T-cell (primary cell): ENCODE measurements at regions not wholly inside any gene's neighbourhood (a gene's known extent, or its start where the extent isn't known, plus 50 kb on each side); places are given as distances from the start of the nearest gene placed in this dataset.

Source experiments
- ATAC-seq, 4 experiments: fragments of 200-7000 bp in 3 of 4; fragments of 150-1000 bp in 1 of 4; cut with Tn5 transposase; replicated peaks in 1 of 4; 1 replicate in 3 of 4; 2 replicates in 1 of 4; pipeline ENCODE4 v1.10.0; 2021; ENCODE audit warnings: moderate library complexity in 3 of 4, mild to moderate bottlenecking in 2 of 4, moderate number of reproducible peaks in 1 of 4
- CTCF ChIA-PET, 2 donors: fragments of 300-600 bp; sonication (Branson Sonifier 250); formaldehyde crosslinking; loops; one replicate each; lab custom pipeline; 2022; ENCODE audit warnings: antibody characterized with exemption in 2 of 2; lab: Charles Lee
- POLR2A ChIA-PET, 2 donors: fragments of 300-600 bp; sonication (Branson Sonifier 250); formaldehyde crosslinking; loops; one replicate each; lab custom pipeline; 2022; ENCODE audit warnings: antibody characterized with exemption in 2 of 2; lab: Charles Lee
- DNase-seq, 35 experiments: peaks; one replicate each; pipeline versions ENCODE4 v3.0.0 to v3.0.0-alpha.2; 2013 to 2023
- H3K27ac ChIP-seq: one replicate; pipeline ENCODE4 v1.5.1; 2013; ENCODE audit warnings: low read length
- H3K27me3 ChIP-seq, 2 experiments: replicated peaks in 1 of 2; 1 replicate in 1 of 2; 2 replicates in 1 of 2; pipeline versions ENCODE4 v1.6.1 to v1.7.0; 2013; ENCODE audit warnings: low read length in 1 of 2, mixed read lengths in 1 of 2; ENCODE audit not compliant: control insufficient read depth in 2 of 2, insufficient read depth in 2 of 2; ENCODE audit errors: extremely low read depth in 1 of 2
- H3K36me3 ChIP-seq, 2 donors: 1 replicate in 1 of 2; 2 replicates in 1 of 2; pipeline versions ENCODE4 v1.6.1 to v1.7.0; 2013; ENCODE audit warnings: low read length in 1 of 2; ENCODE audit not compliant: control insufficient read depth in 2 of 2, insufficient read depth in 1 of 2; ENCODE audit errors: extremely low read depth in 1 of 2
- H3K4me1 ChIP-seq, 2 experiments: 1 replicate in 1 of 2; 2 replicates in 1 of 2; pipeline versions ENCODE4 v1.6.1 to v1.7.0; 2013; ENCODE audit warnings: low read length in 2 of 2, mixed read lengths in 1 of 2; ENCODE audit not compliant: insufficient read depth in 2 of 2, control insufficient read depth in 1 of 2; ENCODE audit errors: extremely low read depth in 1 of 2
- H3K4me3 ChIP-seq, 2 donors: 1 replicate in 1 of 2; 2 replicates in 1 of 2; pipeline versions ENCODE4 v1.5.1 to v1.7.0; 2013; ENCODE audit warnings: mild to moderate bottlenecking in 2 of 2, low read length in 1 of 2, moderate library complexity in 1 of 2; ENCODE audit not compliant: control insufficient read depth in 1 of 2; ENCODE audit errors: extremely low read depth in 1 of 2
- H3K9me3 ChIP-seq: 2 replicates; pipeline ENCODE4 v1.7.0; 2013
- H3K27ac Mint-ChIP-seq, 2 donors: one replicate each; pipeline ENCODE4 v1.8.0; 2020 to 2021; ENCODE audit warnings: mild to moderate bottlenecking in 2 of 2, mixed read lengths in 2 of 2
- H3K27me3 Mint-ChIP-seq, 2 donors: one replicate each; pipeline ENCODE4 v1.8.0; 2021 to 2022; ENCODE audit warnings: mixed read lengths in 2 of 2
- H3K36me3 Mint-ChIP-seq: one replicate; pipeline ENCODE4 v1.8.0; 2021; ENCODE audit warnings: mixed read lengths
- H3K4me1 Mint-ChIP-seq, 3 donors: one replicate each; pipeline ENCODE4 v1.8.0; 2020 to 2022; ENCODE audit warnings: mixed read lengths in 3 of 3, mild to moderate bottlenecking in 1 of 3
- H3K4me3 Mint-ChIP-seq, 3 donors: one replicate each; pipeline ENCODE4 v1.8.0; 2020 to 2022; ENCODE audit warnings: mild to moderate bottlenecking in 3 of 3, mixed read lengths in 3 of 3, moderate library complexity in 3 of 3
- H3K9me3 Mint-ChIP-seq, 3 donors: one replicate each; pipeline ENCODE4 v1.8.0; 2020 to 2022; ENCODE audit warnings: mixed read lengths in 3 of 3
- WGBS: methylation state at CpG from one replicate; pipeline ENCODE4 v1.1.5; 2013; ENCODE audit warnings: missing lambda C conversion rate; ENCODE audit not compliant: insufficient coverage; 5-methylcytosine and 5-hydroxymethylcytosine counted together

DNA sequence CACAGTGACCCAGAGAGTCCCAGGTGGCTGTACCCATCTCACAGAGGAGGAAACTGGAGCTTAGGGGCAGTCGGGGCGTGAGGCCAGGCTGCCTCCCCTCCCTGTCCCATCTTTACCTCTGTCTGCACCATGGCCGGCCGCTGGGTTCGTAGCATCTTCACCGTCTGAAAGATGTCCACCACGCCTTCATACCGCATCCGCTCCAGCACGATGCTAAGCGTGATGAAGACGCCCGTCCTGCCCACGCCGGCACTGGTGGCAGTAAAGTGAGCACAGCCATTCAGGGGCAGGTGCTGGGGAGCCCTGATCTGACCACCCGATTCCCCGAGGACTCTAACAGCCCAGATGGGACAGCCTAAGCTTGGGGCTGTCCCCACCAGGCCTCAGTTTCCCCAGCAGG, 132.8 kb downstream of the PTPRS start:
- H3K27ac Mint-ChIP-seq: no peak overlapping the region
- no peak overlapping the region for H3K4me3 ChIP-seq
- POLR2A ChIA-PET: no interaction called here
- DNase-seq (no peak), ATAC-seq (no peak)
- H3K4me3 Mint-ChIP-seq: no peak overlapping the region
- H3K36me3 ChIP-seq: no peaks in the 10 kb centered on the region
- CTCF ChIA-PET: no interaction called here
- H3K27me3 Mint-ChIP-seq: peaks cover 0 to 5% of the 10 kb centered on the region in 2 donors
- H3K27ac ChIP-seq: no peak overlapping the region
- peaks cover 0 to 12% (median 9%) of the 10 kb centered on the region in 3 donors for H3K4me1 Mint-ChIP-seq
- WGBS: 91% methylated on average over 12 of the region's 17 CpGs
- peaks cover 0 to 19% of the 10 kb centered on the region in 2 experiments for H3K27me3 ChIP-seq
- H3K9me3 Mint-ChIP-seq: no peaks in the 10 kb centered on the region
- H3K9me3 ChIP-seq: no peaks in the 10 kb centered on the region
- peaks cover 0 to 20% of the 10 kb centered on the region in 2 experiments for H3K4me1 ChIP-seq
- peaks cover 3% of the 10 kb centered on the region for H3K36me3 Mint-ChIP-seq

GRCh38 chr19:5206751-5207075, 133.9 kb downstream of the PTPRS start:
- Mint-ChIP-seq H3K4me3 (no peak overlapping the region), H3K27me3 (peaks cover 0 to 5% of the 10 kb centered on the region in 2 donors), H3K36me3 (peaks cover 3% of the 10 kb centered on the region), H3K4me1 (peaks cover 0 to 12% (median 9%) of the 10 kb centered on the region in 3 donors), H3K9me3 (peaks cover 0 to 4% (median 3%) of the 10 kb centered on the region in 3 donors), H3K27ac (no peak overlapping the region)
- ATAC-seq (no peak), DNase-seq (no peak)
- Histone ChIP-seq H3K4me1 (peaks cover 0 to 20% of the 10 kb centered on the region in 2 experiments), H3K9me3 (no peaks in the 10 kb centered on the region), H3K4me3 (no peak overlapping the region), H3K36me3 (no peaks in the 10 kb centered on the region), H3K27ac (no peak overlapping the region), H3K27me3 (peaks cover 0 to 21% of the 10 kb centered on the region in 2 experiments)
- ChIA-PET POLR2A (no interaction called here), CTCF (no interaction called here)
- 90% methylated on average over 11 of the region's 11 CpGs for WGBS

DNA sequence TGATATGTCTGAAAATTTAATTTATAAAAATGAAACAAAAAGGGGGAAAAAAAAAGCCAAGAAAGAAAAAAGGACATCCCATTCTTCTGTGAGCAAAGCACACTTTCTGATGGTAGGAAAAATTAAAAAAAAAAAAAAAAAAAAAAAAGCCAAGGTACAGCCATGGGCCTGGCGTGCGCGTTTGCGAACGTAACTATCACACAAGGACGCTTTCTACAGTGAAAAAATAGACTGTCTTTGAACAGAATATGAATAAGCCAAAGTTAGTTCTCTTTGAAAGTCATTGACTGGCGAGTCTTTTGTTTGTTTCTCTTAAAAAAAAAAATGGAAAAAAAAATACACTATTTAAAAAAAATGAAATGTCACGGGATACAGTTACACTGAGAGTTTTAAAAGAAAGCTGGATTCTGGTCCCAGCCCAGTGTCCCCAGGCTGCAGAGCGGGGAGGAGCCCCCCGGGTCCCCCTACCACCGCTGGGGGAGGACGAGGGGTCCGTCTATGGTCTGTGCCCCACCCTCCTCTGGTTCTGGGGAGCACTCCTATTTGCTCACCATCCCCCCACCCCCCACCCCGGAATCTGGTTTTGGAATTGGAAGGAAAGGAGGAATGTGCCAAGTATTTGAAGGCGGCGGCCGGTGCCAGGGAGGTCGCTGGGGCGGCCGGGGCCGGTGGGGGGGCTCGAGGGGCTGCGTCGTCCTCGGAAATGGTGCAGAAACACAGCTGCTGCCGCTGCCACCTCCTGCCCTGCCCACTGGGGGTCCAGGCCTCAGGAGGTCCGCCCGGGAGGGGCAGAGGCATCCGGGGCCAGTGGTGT, 134.5 kb downstream of the PTPRS start:
- Mint-ChIP-seq H3K27me3 (peaks cover 0 to 3% of the 10 kb centered on the region in 2 donors), H3K9me3 (peaks cover 2 to 5% (median 4%) of the 10 kb centered on the region in 3 donors), H3K27ac (no peak overlapping the region), H3K36me3 (peaks cover 3% of the 10 kb centered on the region), H3K4me3 (peak overlapping the region in 2 of 3 donors; percentile 56 to 62), H3K4me1 (peaks cover 0 to 12% (median 9%) of the 10 kb centered on the region in 3 donors)
- CTCF ChIA-PET: no interaction called here
- H3K27ac ChIP-seq: no peak overlapping the region
- peaks cover 0 to 20% of the 10 kb centered on the region in 2 experiments for H3K4me1 ChIP-seq
- H3K9me3 ChIP-seq: no peaks in the 10 kb centered on the region
- H3K4me3 ChIP-seq: no peak overlapping the region
- ATAC-seq (peak in 2 of 4 experiments; percentile 35 to 74), DNase-seq (peak in 1 of 35 experiments; percentile 27)
- H3K36me3 ChIP-seq: no peaks in the 10 kb centered on the region
- 89% methylated on average over 3 of the region's 29 CpGs for WGBS
- POLR2A ChIA-PET: no interaction called here
- H3K27me3 ChIP-seq: peaks cover 0 to 21% of the 10 kb centered on the region in 2 experiments

DNA sequence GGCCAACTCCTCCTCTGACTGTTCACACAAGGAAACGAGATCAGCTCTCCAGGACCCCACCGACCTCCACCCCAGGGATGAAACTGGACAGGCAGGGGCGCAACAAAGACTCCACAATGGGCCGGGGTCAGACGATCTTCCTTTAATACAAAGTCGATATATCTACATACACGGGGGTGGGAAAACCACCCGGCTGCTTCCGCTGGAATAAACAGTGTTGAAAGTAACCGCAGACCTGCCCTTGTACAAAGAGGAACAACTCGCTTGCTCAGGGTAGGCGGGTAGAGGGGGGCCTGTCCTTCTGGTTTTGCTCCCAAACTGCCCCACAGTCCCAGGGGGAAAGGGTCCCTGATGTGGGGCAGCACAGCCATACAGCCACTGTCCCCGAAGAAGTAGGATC, 135.2 kb downstream of the PTPRS start:
- Mint-ChIP-seq H3K36me3 (no peaks in the 10 kb centered on the region), H3K27me3 (no peaks in the 10 kb centered on the region), H3K4me1 (peaks cover 0 to 12% (median 9%) of the 10 kb centered on the region in 3 donors), H3K9me3 (peaks cover 5 to 9% (median 7%) of the 10 kb centered on the region in 3 donors), H3K27ac (peak overlapping the region; percentile 35 to 53), H3K4me3 (peak overlapping the region in 2 of 3 donors; percentile 56 to 62)
- ATAC-seq (peak in 3 of 4 experiments; percentile 52 to 77 (median 54)), DNase-seq (peak in 14 of 35 experiments; percentile 1 to 47 (median 20))
- no peak overlapping the region for H3K27ac ChIP-seq
- ChIA-PET POLR2A (no interaction called here), CTCF (no interaction called here)
- H3K36me3 ChIP-seq: no peaks in the 10 kb centered on the region
- no peak overlapping the region for H3K4me3 ChIP-seq
- peaks cover 0 to 20% of the 10 kb centered on the region in 2 experiments for H3K4me1 ChIP-seq
- H3K27me3 ChIP-seq: peaks cover 0 to 18% of the 10 kb centered on the region in 2 experiments
- 76% methylated on average over 11 of the region's 13 CpGs for WGBS
- no peaks in the 10 kb centered on the region for H3K9me3 ChIP-seq

GRCh38 chr19:5204212-5204611, 136.4 kb downstream of the PTPRS start:
- H3K4me3 ChIP-seq: no peak overlapping the region
- no peak overlapping the region for H3K27ac Mint-ChIP-seq
- ChIA-PET POLR2A (interaction anchor here in 1 of 2 donors (0.6 kb wide), 1 partner anchor 9 kb away, joined by 7 read pairs; no protein-coding TSS in a partner anchor), CTCF (no interaction called here)
- no CpG with 5 or more reads among the region's 5 CpGs for WGBS
- H3K4me1 ChIP-seq: peaks cover 0 to 20% of the 10 kb centered on the region in 2 experiments
- DNase-seq: no peak
- no peak overlapping the region for H3K4me3 Mint-ChIP-seq
- no peak overlapping the region for H3K27ac ChIP-seq
- peaks cover 0 to 12% (median 9%) of the 10 kb centered on the region in 3 donors for H3K4me1 Mint-ChIP-seq
- no peaks in the 10 kb centered on the region for H3K36me3 Mint-ChIP-seq
- H3K27me3 ChIP-seq: peaks cover 0 to 14% of the 10 kb centered on the region in 2 experiments
- H3K27me3 Mint-ChIP-seq: no peaks in the 10 kb centered on the region
- H3K36me3 ChIP-seq: no peaks in the 10 kb centered on the region
- no peaks in the 10 kb centered on the region for H3K9me3 ChIP-seq
- no peak for ATAC-seq
- H3K9me3 Mint-ChIP-seq: peaks cover 7 to 12% (median 10%) of the 10 kb centered on the region in 3 donors
